Left ventricle myocardium superior (tissue), 1 donor: ENCODE measurements at regions not wholly inside any gene's neighbourhood (a gene's known extent, or its start where the extent isn't known, plus 50 kb on each side); places are given as distances from the start of the nearest gene placed in this dataset.
"Not testable (repeated sequence)": the region's sequence is repeated elsewhere in the genome, so short reads cannot be mapped to it uniquely, and the experiment has no call there.

Experiments
- ATAC-seq: fragments of 200-7000 bp; cut with Tn5 transposase; one replicate; pipeline ENCODE4 v1.9.1; 2020; ENCODE audit warnings: mild to moderate bottlenecking, moderate library complexity
- DNase-seq: peaks from one replicate; pipeline ENCODE4 v3.0.0-alpha.2; 2020
- intact Hi-C: fragments of 100-400 bp; cut with micrococcal nuclease; formaldehyde crosslinking; loops from one replicate; pipeline ENCODE4 v1.11.0; 2022
- donor health status: DM: no; HTN: yes; CAD: no; lungs with severe emphysema.

GRCh38 chrX:55813150-55813549, 95.6 kb downstream of the RRAGB start:
- DNase-seq (no peak), ATAC-seq (no peak)
- intact Hi-C loops = no loop called here

GRCh38 chrX:55815546-55815945, 98.0 kb downstream of the RRAGB start:
- DNase-seq (no peak), ATAC-seq (no peak)
- intact Hi-C loops = no loop called here

- intact Hi-C loops = no loop called here
- no peak for ATAC-seq
- no peak for DNase-seq
Observed at GRCh38 chrX:55816023-55816422, 98.5 kb downstream of the RRAGB start.

- intact Hi-C loops = no loop called here
- no peak for DNase-seq
- ATAC-seq = no peak
Observed at GRCh38 chrX:55818673-55819375, 101.3 kb downstream of the RRAGB start.

GRCh38 chrX:55839485-55839884, 121.9 kb downstream of the RRAGB start:
- ATAC-seq (no peak), DNase-seq (no peak)
- intact Hi-C loops = no loop called here

GRCh38 chrX:55841962-55842752, 124.6 kb downstream of the RRAGB start:
- ATAC-seq (no peak), DNase-seq (no peak)
- intact Hi-C loops = no loop called here

- DNase-seq, ATAC-seq, intact Hi-C loops: not testable (repeated sequence)
Observed at GRCh38 chrX:55866779-55867178, 149.2 kb downstream of the RRAGB start.

GRCh38 chrX:55867181-55867651, 149.7 kb downstream of the RRAGB start:
- DNase-seq = no peak
- intact Hi-C loops = no loop called here
- no peak for ATAC-seq

- intact Hi-C loops = no loop called here
- ATAC-seq (no peak), DNase-seq (no peak)
Observed at GRCh38 chrX:55867708-55868107, 150.2 kb downstream of the RRAGB start.

- ATAC-seq (no peak), DNase-seq (no peak)
- intact Hi-C loops = no loop called here
Observed at GRCh38 chrX:55874807-55875206, 157.3 kb downstream of the RRAGB start.

GRCh38 chrX:55883541-55883940, 166.0 kb downstream of the RRAGB start:
- intact Hi-C loops, ATAC-seq, DNase-seq: not testable (repeated sequence)

GRCh38 chrX:55907968-55908607, 190.5 kb downstream of the RRAGB start:
- intact Hi-C loops = no loop called here
- DNase-seq (peak; percentile 59), ATAC-seq (peak; percentile 88)

- DNase-seq (no peak), ATAC-seq (peak; percentile 69)
- intact Hi-C loops = no loop called here
Observed at GRCh38 chrX:55908661-55909212, 191.2 kb downstream of the RRAGB start.

GRCh38 chrX:55919367-55920221, 202.0 kb downstream of the RRAGB start:
- ATAC-seq (no peak), DNase-seq (no peak)
- intact Hi-C loops = no loop called here

- intact Hi-C loops = no loop called here
- ATAC-seq (no peak), DNase-seq (no peak)
Observed at GRCh38 chrX:55924574-55924973, 207.0 kb downstream of the RRAGB start.

- DNase-seq, ATAC-seq, intact Hi-C loops: not testable (repeated sequence)
Observed at GRCh38 chrX:55928529-55928928, 211.0 kb downstream of the RRAGB start.
